ENCODE measurements at regions not wholly inside any gene's neighbourhood (a gene's known extent, or its start where the extent isn't known, plus 50 kb on each side); places are given as distances from the start of the nearest gene placed in this dataset.
A peak's percentile ranks its signal among the peaks of the same experiment; 100 is the strongest.

GRCh38 chr13:68026077-68026476 is 795.9 kb upstream of the PCDH9 start:
- Histone ChIP-seq H3K4me1 (no peaks in the 10 kb centered on the region), H3K27me3 (no peaks in the 10 kb centered on the region), H3K9me3 (no peaks in the 10 kb centered on the region), H3K4me3 (no peak overlapping the region), H3K27ac (no peak overlapping the region), H3K36me3 (ENCODE audit: low read depth, missing control alignments) (no peaks in the 10 kb centered on the region)
- TF ChIP-seq CTCF (IDR thresholded peaks at IDR 0.05): no peak
- no peak for TF ChIP-seq POLR2A (IDR thresholded peaks at IDR 0.05)
- intact Hi-C loops (cut with DNase I; ENCODE audit: low total_unique reads): no loop called here
- DNase-seq: no peak
- 78 to 85% methylated on average over 3 of the region's 3 CpGs for WGBS, 2 donors

- Histone ChIP-seq H3K4me3 (no peak overlapping the region), H3K27ac (no peak overlapping the region), H3K36me3 (ENCODE audit: low read depth, missing control alignments) (no peaks in the 10 kb centered on the region), H3K9me3 (no peaks in the 10 kb centered on the region), H3K27me3 (no peaks in the 10 kb centered on the region), H3K4me1 (no peaks in the 10 kb centered on the region)
- TF ChIP-seq CTCF (IDR thresholded peaks at IDR 0.05) (no peak), POLR2A (IDR thresholded peaks at IDR 0.05) (no peak)
- WGBS, 2 donors: 38 to 51% methylated on average over 2 of the region's 2 CpGs
- no peak for DNase-seq
- intact Hi-C loops (cut with DNase I; ENCODE audit: low total_unique reads): no loop called here
Observed at GRCh38 chr13:68025604-68026003, 795.5 kb upstream of the PCDH9 start.

- intact Hi-C loops (cut with DNase I; ENCODE audit: low total_unique reads): no loop called here
Observed at GRCh38 chr13:68023838-68024581, 793.9 kb upstream of the PCDH9 start.

GRCh38 chr13:68019901-68020300 is 789.8 kb upstream of the PCDH9 start:
- no peak overlapping the region for H3K27ac ChIP-seq
- no peak for TF ChIP-seq POLR2A (IDR thresholded peaks at IDR 0.05)
- TF ChIP-seq CTCF (IDR thresholded peaks at IDR 0.05): no peak
- H3K36me3 ChIP-seq (ENCODE audit: low read depth, missing control alignments): no peaks in the 10 kb centered on the region
- no peak for DNase-seq
- no peaks in the 10 kb centered on the region for H3K9me3 ChIP-seq
- intact Hi-C loops (cut with DNase I; ENCODE audit: low total_unique reads): no loop called here
- 92 to 100% methylated on average over 1 of the region's 1 CpG for WGBS, 2 donors
- H3K27me3 ChIP-seq: no peaks in the 10 kb centered on the region
- no peak overlapping the region for H3K4me3 ChIP-seq
- no peaks in the 10 kb centered on the region for H3K4me1 ChIP-seq

More at GRCh38 chr13:68023838-68024581, 793.9 kb upstream of the PCDH9 start:
- Histone ChIP-seq H3K9me3 (no peaks in the 10 kb centered on the region), H3K27me3 (no peaks in the 10 kb centered on the region), H3K4me3 (peak overlapping the region in 1 of 2 donors; percentile 10), H3K36me3 (ENCODE audit: low read depth, missing control alignments) (no peaks in the 10 kb centered on the region), H3K4me1 (no peaks in the 10 kb centered on the region), H3K27ac (no peak overlapping the region)
- peak; percentile 38 for DNase-seq
- no peak for TF ChIP-seq POLR2A (IDR thresholded peaks at IDR 0.05)
- TF ChIP-seq CTCF (IDR thresholded peaks at IDR 0.05): no peak
- WGBS, 2 donors: 71 to 75% methylated on average over 11 to 15 of the region's 15 CpGs

- TF ChIP-seq CTCF (IDR thresholded peaks at IDR 0.05) (no peak), POLR2A (IDR thresholded peaks at IDR 0.05) (no peak)
- intact Hi-C loops (cut with DNase I; ENCODE audit: low total_unique reads): no loop called here
- Histone ChIP-seq H3K36me3 (ENCODE audit: low read depth, missing control alignments) (no peaks in the 10 kb centered on the region), H3K27ac (no peak overlapping the region), H3K4me3 (no peak overlapping the region), H3K9me3 (no peaks in the 10 kb centered on the region), H3K4me1 (no peaks in the 10 kb centered on the region), H3K27me3 (no peaks in the 10 kb centered on the region)
- WGBS, 2 donors: 76% methylated on average over 3 of the region's 3 CpGs
- no peak for DNase-seq
Observed at GRCh38 chr13:68009546-68009945, 779.4 kb upstream of the PCDH9 start.
